Stimulated activated CD4-positive, alpha-beta T cell treated with anti-CD3 and anti-CD28 coated beads, Interleukin-4, amount 100 ng/mL, for 48 hours (primary cell): ENCODE measurements at regions not wholly inside any gene's neighbourhood (a gene's known extent, or its start where the extent isn't known, plus 50 kb on each side); places are given as distances from the start of the nearest gene placed in this dataset.
"Not testable (repeated sequence)": the region's sequence is repeated elsewhere in the genome, so short reads cannot be mapped to it uniquely, and the experiment has no call there.

Experiments used
- DNase-seq, 2 donors: peaks; one replicate each; pipeline ENCODE4 v3.0.0-alpha.2; 2020; ENCODE audit warnings: low read depth in 2 of 2

DNA sequence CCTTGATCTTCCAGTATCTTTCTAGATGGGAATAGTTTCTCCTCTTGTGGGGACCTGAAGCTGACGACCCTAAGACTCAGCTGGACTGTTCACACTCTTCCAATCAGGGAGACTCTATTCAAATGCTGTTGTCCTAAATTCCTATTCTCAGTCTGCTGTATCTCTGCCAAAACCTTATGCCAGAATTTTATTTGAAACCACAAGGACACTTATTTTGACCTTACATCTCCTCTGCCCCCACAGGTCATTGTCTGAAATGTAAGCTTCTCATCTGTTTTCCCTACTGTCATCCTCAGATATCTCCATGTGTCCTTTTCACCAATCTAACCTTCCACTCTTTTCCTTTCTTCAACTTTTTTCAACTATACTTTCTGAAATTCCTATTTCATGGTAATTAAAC lies 289.5 kb upstream of the SGK1 start:
- DNase-seq: no peak

- no peak for DNase-seq
These were observed 287.1 kb upstream of the SGK1 start for GRCh38 chr6:134605034-134605433.

DNA sequence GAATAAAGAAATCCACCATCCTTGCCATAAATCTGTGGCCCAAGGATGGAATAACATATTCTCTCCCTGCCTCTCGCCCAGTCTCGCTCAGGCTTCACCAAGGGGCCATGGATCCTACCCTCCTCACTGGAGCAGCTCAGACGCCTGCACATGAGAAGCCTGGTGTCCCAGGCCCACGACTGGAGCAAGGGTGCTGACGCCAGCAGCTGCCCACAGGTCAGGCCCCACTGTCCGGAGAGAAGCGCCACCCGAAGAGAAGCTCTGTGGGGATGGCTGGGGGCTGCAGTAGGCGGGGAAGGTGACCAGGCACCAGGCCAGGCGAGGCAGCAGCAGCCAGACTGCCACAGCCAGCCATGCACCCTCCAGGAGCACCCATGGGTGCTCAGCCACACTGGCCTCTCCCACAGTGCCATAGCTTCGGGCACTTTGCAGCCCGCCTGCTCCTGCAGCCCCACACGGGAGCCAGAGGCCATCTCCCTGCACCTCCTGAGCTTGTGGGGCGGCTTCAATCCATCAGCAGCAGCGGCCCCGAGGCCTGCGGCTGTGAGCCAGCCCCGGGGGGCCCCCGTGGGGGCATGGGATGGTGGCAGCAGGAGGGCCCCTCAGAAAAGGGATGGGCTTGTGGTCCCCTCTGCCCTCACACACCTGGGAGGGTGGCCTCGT lies 286.2 kb upstream of the SGK1 start:
- DNase-seq: no peak

GRCh38 chr6:134603561-134603960 lies 285.6 kb upstream of the SGK1 start:
- no peak for DNase-seq

- DNase-seq: no peak
These were observed 284.2 kb upstream of the SGK1 start for GRCh38 chr6:134602123-134602522.

DNA sequence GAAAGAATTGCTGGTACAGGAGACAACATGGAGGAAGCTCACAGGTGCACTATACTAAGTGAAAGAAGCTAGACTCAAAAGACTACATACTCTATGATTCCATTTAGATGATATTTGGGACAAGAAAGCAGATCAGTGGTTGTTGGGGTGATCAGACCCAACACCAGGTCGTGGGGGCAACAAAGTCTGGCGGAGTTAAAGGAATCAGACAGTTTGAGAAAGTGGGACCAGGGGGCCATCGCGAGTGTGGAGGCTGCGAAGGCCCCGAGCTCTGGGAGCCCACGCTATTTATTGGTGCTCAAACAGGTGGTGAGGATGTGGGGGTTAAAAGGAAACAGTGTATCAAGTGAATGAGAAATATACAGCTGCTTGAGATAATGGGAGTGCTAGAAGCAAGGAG lies 282.8 kb upstream of the SGK1 start:
- no peak for DNase-seq

- DNase-seq: no peak
These were observed 281.2 kb upstream of the SGK1 start for GRCh38 chr6:134599079-134599478.

GRCh38 chr6:134596191-134596590 lies 278.3 kb upstream of the SGK1 start:
- DNase-seq: no peak

DNA sequence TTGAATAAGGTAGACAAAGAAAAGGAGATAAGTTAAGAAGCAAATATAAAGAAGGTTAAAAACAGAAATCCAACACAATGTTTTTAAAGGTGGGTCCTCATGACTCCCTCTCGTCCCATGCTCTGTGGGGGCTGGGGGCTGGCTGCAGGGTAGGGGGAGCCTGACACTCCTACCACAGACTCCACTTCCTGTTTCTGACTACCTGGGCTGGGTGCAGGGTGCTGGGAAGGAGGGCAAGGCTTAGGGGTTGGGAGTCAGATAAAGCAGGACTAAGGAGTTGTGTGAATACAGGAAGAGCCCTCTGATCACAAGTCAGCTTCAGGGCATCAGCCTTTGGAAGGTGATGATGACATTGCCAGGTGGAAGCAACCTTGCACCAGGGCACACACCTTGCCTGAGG lies 277.0 kb upstream of the SGK1 start:
- DNase-seq: no peak

- no peak for DNase-seq
These were observed 276.0 kb upstream of the SGK1 start for GRCh38 chr6:134593887-134594286.

DNA sequence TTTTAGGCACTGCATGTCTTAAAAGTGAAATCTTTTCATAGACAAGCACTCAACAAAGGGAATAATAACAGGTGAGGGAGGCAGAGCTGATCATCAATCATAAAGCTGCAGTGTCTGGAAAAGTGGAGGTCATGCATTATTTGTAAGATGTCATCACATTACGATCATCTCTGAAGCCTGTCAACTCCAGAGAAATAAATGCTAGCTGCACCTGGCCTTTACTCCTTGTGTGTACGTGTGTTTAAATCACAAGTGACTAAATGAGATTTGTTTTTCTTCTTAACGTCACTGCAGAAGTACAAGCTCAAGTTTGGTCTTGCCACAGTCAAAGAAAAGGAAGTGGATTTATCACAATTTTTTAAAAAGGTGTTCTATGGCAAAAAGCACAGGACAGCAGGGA lies 275.5 kb upstream of the SGK1 start:
- DNase-seq: no peak

GRCh38 chr6:134593024-134593423 lies 275.1 kb upstream of the SGK1 start:
- no peak for DNase-seq

DNA sequence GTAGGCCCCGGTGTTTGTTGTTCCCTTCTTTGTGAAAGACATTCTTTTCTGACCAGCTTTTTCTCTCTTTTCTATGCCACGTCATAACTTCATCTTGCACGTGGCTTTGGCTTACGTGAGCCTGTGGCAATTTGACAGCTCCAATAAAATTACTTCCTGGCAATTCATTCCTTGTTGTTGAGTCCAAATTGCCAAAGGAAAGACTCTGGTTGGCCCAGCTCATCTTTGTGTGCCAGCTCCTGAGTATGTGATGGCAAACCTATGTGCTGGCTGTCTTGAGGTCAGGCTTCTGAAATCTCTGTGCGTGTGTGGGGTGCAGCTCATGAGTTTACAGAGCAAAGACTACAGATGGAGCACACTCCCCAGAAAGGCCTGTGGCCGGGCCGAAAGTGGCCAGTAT lies 272.5 kb upstream of the SGK1 start:
- no peak for DNase-seq

GRCh38 chr6:134590004-134590403 lies 272.1 kb upstream of the SGK1 start:
- no peak for DNase-seq

DNA sequence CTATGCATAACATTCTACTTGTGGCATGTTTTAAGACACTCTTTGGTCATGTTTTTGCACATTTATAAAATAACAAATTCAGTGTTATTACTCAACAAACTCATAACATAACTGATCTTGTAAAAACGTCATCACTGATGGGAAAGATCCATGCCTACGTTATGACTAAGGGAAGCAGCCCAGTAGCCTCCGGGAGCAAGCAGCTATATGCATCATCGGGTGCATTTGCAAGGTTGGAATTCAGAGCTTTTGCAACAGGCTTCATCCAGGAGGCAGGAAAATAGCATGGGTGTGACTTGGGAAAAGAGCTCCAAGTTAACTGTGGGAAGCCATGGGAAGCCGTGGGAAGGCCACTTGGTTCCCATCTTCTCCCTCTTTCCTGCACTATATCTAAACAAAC lies 271.6 kb upstream of the SGK1 start:
- no peak for DNase-seq

- no peak for DNase-seq
These were observed 270.4 kb upstream of the SGK1 start for GRCh38 chr6:134588267-134588666.

DNA sequence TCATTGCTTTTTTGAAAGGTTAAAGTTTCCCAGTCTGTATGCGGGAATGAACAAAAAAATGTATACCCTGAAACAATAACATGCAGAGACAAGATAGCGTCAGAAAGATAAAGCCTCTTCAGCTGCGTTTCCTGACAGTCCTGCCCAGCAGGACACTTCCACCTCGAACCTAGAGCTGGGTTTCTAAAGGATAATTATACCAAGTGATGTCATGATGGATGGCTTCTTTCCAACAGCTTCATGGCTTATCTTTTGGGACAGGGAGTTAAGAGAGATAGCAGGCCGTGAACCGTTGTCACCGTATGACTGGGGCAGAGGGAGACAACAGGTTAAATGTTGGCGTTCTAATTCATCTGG lies 267.6 kb upstream of the SGK1 start:
- DNase-seq: no peak

DNA sequence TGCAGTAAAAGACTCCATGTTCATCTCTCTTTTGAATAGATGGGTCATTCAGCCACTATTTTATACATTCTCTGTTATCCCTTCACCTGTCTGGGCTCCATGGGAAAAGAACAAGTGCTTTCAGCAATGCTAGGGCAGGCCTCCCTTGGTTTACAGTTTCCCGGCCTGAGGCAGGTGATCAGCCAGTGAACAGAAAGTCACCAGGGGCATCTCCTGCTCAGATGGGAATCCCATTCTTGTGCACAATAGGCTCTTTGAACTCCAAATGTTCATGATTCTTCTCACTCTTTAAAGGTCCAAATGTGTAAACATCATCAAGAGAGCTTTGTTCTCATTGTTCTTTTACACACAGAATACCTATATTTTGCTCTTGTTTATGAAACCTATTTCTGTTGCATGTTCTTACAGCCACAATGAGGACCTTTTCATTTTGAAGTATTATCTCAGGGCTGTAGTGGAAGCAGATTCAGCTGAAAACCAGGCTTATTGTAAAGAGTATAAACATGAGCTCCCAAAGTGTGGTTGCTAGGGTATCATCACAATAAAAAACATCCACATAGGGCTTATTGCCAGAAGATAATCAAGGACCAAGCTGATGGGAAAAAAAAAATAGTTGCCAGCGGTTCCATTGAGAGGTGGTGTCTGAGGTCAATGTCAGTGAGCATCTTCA lies 267.1 kb upstream of the SGK1 start:
- no peak for DNase-seq

DNA sequence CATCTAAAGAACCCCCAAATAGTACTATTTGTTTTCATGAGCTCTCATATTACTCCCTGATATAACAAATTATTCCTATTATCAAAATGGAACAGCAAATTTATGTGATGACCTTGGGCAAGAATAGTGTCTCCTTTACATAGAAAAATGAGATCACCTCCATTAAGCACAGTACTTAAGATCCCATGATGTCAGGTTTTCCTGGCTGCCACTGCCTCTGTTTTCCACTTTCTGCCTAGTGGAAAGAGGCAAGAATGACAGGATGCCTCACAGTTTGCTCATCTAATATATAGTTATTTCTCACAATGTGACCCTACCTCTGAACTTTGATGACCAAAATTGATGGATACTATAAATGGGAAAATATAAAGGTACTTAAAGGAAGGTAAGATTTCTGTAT lies 260.1 kb upstream of the SGK1 start:
- DNase-seq: no peak

GRCh38 chr6:134575221-134575620 lies 257.3 kb upstream of the SGK1 start:
- no peak for DNase-seq

DNA sequence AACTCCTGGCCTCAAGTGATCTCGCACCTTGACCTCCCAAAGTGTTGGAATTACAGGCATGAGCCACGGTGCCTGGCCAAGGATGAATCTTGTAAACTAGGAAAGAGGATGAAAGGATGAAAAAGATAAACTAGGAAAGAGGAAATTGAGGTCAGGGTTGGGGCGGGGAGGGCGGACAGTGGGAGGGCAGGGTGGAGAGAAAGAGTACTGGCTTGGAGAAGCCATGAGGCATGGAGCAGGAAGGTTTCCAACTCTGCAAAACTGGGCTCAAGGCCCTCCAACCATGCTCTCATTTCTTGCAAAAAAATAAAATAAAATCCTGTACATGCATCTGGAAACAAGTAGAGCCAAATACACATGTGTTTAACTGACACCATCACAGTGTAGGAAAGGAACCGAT lies 256.6 kb upstream of the SGK1 start:
- DNase-seq: no peak

DNA sequence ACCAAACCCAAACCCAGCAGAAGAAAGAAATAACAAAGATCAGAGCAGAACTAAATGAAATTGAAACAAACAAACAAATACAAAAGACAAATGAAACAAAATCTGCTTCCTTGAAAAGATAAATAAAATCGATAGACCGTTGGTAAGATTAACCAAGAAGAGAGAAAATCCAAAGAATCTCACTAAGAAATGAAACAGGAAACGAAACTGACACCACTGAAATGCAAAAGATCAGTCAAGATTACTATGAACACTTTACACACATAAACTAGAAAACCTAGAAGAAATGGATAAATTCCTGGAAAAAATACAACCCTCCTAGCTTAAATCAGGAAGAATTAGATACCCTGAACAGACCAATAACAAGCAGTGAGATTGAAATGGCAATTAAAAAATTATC lies 252.1 kb upstream of the SGK1 start:
- DNase-seq: not testable (repeated sequence)

- DNase-seq: no peak
These were observed 246.8 kb upstream of the SGK1 start for GRCh38 chr6:134564705-134565104.

GRCh38 chr6:134560019-134560418 lies 242.1 kb upstream of the SGK1 start:
- DNase-seq: no peak
